H1 (cell line): ENCODE measurements at regions not wholly inside any gene's neighbourhood (a gene's known extent, or its start where the extent isn't known, plus 50 kb on each side); places are given as distances from the start of the nearest gene placed in this dataset.

Experiments
- CTCF ChIA-PET: fragments of 300-600 bp; sonication (Branson Sonifier 250); formaldehyde crosslinking; loops from one replicate; lab custom pipeline; 2021; ENCODE audit not compliant: partially characterized antibody; lab: Charles Lee
- POLR2A ChIA-PET: fragments of 300-600 bp; sonication (Branson Sonifier 250); formaldehyde crosslinking; loops from one replicate; lab custom pipeline; 2021; ENCODE audit warnings: inconsistent platforms; ENCODE audit not compliant: partially characterized antibody; lab: Charles Lee
- DNase-seq, 2 experiments: peaks; one replicate each; pipeline versions ENCODE4 v3.0.0 to v3.0.0-alpha.2; 2010 to 2022; ENCODE audit warnings: low spot score in 2 of 2, low read depth in 1 of 2, mixed read lengths in 1 of 2
- FAIRE-seq: peaks from 2 replicates; lab custom pipeline; 2011; peaks lifted over from hg19 to GRCh38; lab: Jason Lieb, UNC
- H2AFZ ChIP-seq: 2 replicates; pipeline ENCODE4 v1.8.1; 2012; ENCODE audit warnings: low read length, inconsistent platforms
- H2AK5ac ChIP-seq: 2 replicates; pipeline ENCODE4 v1.6.1; 2013; ENCODE audit warnings: low read depth, low read length
- H2BK120ac ChIP-seq: replicated peaks from 2 replicates; pipeline ENCODE3; 2013; ENCODE audit warnings: low read depth, low read length, inconsistent platforms
- H2BK12ac ChIP-seq: 2 replicates; pipeline ENCODE4 v1.6.1; 2013; ENCODE audit warnings: low read depth, low read length
- H2BK15ac ChIP-seq: 2 replicates; pipeline ENCODE4 v1.6.1; 2013; ENCODE audit warnings: low read length
- H2BK20ac ChIP-seq: 2 replicates; pipeline ENCODE4 v1.6.1; 2013; ENCODE audit warnings: low read length
- H2BK5ac ChIP-seq: 2 replicates; pipeline ENCODE4 v1.6.1; 2013; ENCODE audit warnings: low read depth, low read length
- H3K14ac ChIP-seq: 2 replicates; pipeline ENCODE4 v1.6.1; 2013; ENCODE audit warnings: inconsistent platforms; ENCODE audit not compliant: insufficient read length
- H3K18ac ChIP-seq: 2 replicates; pipeline ENCODE4 v1.6.1; 2013; ENCODE audit warnings: low read length; ENCODE audit errors: extremely low read depth
- H3K23ac ChIP-seq: 2 replicates; pipeline ENCODE4 v1.6.1; 2013; ENCODE audit warnings: inconsistent platforms; ENCODE audit not compliant: insufficient read length
- H3K23me2 ChIP-seq: 2 replicates; pipeline ENCODE4 v1.6.1; 2013; ENCODE audit warnings: low read depth, low read length
- H3K27ac ChIP-seq: 2 replicates; pipeline ENCODE4 v1.6.1; 2011; ENCODE audit warnings: low read depth, low read length, inconsistent platforms
- H3K27me3 ChIP-seq, 4 experiments: replicated peaks in 1 of 4; 1 replicate in 1 of 4; 2 replicates in 3 of 4; pipeline versions ENCODE4 v1.6.1 to v1.8.1; 2011 to 2013; ENCODE audit warnings: low read length in 3 of 4, mild to moderate bottlenecking in 3 of 4, inconsistent platforms in 2 of 4, mixed read lengths in 2 of 4, moderate library complexity in 1 of 4; ENCODE audit not compliant: control insufficient read depth in 3 of 4, insufficient read depth in 3 of 4; ENCODE audit errors: extremely low read depth in 1 of 4
- H3K36me3 ChIP-seq, 4 experiments: 2 replicates each; pipeline versions ENCODE4 v1.6.1 to v1.8.1; 2011 to 2013; ENCODE audit warnings: mild to moderate bottlenecking in 4 of 4, low read length in 3 of 4, moderate library complexity in 2 of 4, control low read depth in 1 of 4, inconsistent platforms in 1 of 4; ENCODE audit not compliant: insufficient read depth in 4 of 4, control insufficient read depth in 2 of 4
- H3K4ac ChIP-seq: replicated peaks from 2 replicates; pipeline ENCODE3; 2013; ENCODE audit warnings: low read length, low read depth, mixed read lengths, inconsistent platforms; ENCODE audit not compliant: insufficient read length
- H3K4me1 ChIP-seq, 4 experiments: replicated peaks in 1 of 4; 1 replicate in 1 of 4; 2 replicates in 3 of 4; pipeline versions ENCODE4 v1.6.1 to v1.8.1; 2011 to 2013; ENCODE audit warnings: low read length in 3 of 4, inconsistent platforms in 2 of 4, mixed read lengths in 1 of 4; ENCODE audit not compliant: insufficient read depth in 4 of 4, control insufficient read depth in 3 of 4
- H3K4me2 ChIP-seq, 2 experiments: 2 replicates each; pipeline versions ENCODE4 v1.6.1 to v1.8.1; 2011 to 2013; ENCODE audit warnings: low read depth in 2 of 2, low read length in 2 of 2, control low read depth in 1 of 2, inconsistent platforms in 1 of 2, mild to moderate bottlenecking in 1 of 2; ENCODE audit not compliant: insufficient read depth in 1 of 2
- H3K4me3 ChIP-seq, 4 experiments: fragments of 200-600, 300-600 bp in 1 of 4; sonication (generic), shearing (Covaris generic), sonication (Bioruptor Twin) in 1 of 4; 2 replicates each; pipeline versions ENCODE4 v1.5.1 to v1.8.1; 2011 to 2016; ENCODE audit warnings: low read length in 4 of 4, low read depth in 3 of 4, control low read depth in 2 of 4, inconsistent platforms in 2 of 4, mild to moderate bottlenecking in 2 of 4, mixed read lengths in 1 of 4, moderate library complexity in 1 of 4; ENCODE audit not compliant: insufficient read depth in 2 of 4; ENCODE audit errors: extremely low read depth in 1 of 4
- H3K56ac ChIP-seq: replicated peaks from 2 replicates; pipeline ENCODE3; 2013; ENCODE audit warnings: low read depth, mild to moderate bottlenecking, mixed read lengths, low read length, inconsistent platforms; ENCODE audit not compliant: insufficient read length
- H3K79me1 ChIP-seq: 2 replicates; pipeline ENCODE4 v1.6.1; 2013; ENCODE audit warnings: low read depth, low read length, control low read depth
- H3K79me2 ChIP-seq, 2 experiments: 2 replicates each; pipeline versions ENCODE4 v1.6.1 to v1.8.1; 2012 to 2013; ENCODE audit warnings: low read length in 2 of 2, mild to moderate bottlenecking in 2 of 2, inconsistent platforms in 1 of 2; ENCODE audit not compliant: insufficient read depth in 2 of 2, control insufficient read depth in 1 of 2
- H3K9ac ChIP-seq, 4 experiments: replicated peaks in 1 of 4; 1 replicate in 1 of 4; 2 replicates in 3 of 4; pipeline versions ENCODE4 v1.6.1 to v1.8.1; 2011 to 2013; ENCODE audit warnings: low read depth in 3 of 4, low read length in 3 of 4, control low read depth in 2 of 4, mild to moderate bottlenecking in 2 of 4, moderate library complexity in 2 of 4, inconsistent platforms in 1 of 4; ENCODE audit errors: extremely low read depth in 1 of 4
- H3K9me3 ChIP-seq, 2 experiments: 2 replicates each; pipeline versions ENCODE4 v1.6.1 to v1.8.1; 2012 to 2013; ENCODE audit warnings: mild to moderate bottlenecking in 2 of 2, moderate library complexity in 2 of 2, control low read depth in 1 of 2, inconsistent platforms in 1 of 2, low read depth in 1 of 2, low read length in 1 of 2, mixed read lengths in 1 of 2; ENCODE audit not compliant: insufficient read depth in 2 of 2
- H4K20me1 ChIP-seq, 2 experiments: replicated peaks in 1 of 2; 2 replicates each; pipeline versions ENCODE3 to v1.8.1; 2011 to 2013; ENCODE audit warnings: inconsistent platforms in 2 of 2, low read length in 2 of 2, mild to moderate bottlenecking in 1 of 2; ENCODE audit not compliant: insufficient read depth in 2 of 2, control insufficient read depth in 1 of 2
- H4K5ac ChIP-seq: 2 replicates; pipeline ENCODE4 v1.6.1; 2013; ENCODE audit warnings: low read length, low read depth, mixed read lengths, inconsistent platforms; ENCODE audit not compliant: insufficient read length
- H4K8ac ChIP-seq: 2 replicates; pipeline ENCODE4 v1.8.0; 2013; ENCODE audit warnings: mild to moderate bottlenecking, moderate library complexity, low read length, inconsistent platforms; ENCODE audit not compliant: insufficient read depth; ENCODE audit errors: extremely low read depth
- H4K91ac ChIP-seq: replicated peaks from 2 replicates; pipeline ENCODE3; 2013; ENCODE audit warnings: low read length, mixed read lengths, inconsistent platforms; ENCODE audit not compliant: insufficient read length
- CHD1 ChIP-seq: IDR thresholded peaks from 2 replicates; pipeline ENCODE4 v1.6.1; 2012; ENCODE audit warnings: low read depth, low read length, improper control_type of control experiment
- JUND ChIP-seq: IDR thresholded peaks from 2 replicates; pipeline ENCODE4 v1.6.1; 2011; ENCODE audit warnings: mild to moderate bottlenecking, improper control_type of control experiment, low read length
- RNF2 ChIP-seq: fragments of 200-900, 300-1000 bp; sonication (generic); IDR thresholded peaks from 2 replicates; pipeline ENCODE4 v1.7.1; 2016; ENCODE audit warnings: borderline replicate concordance, low read depth, mild to moderate bottlenecking, antibody characterized with exemption, low read length; ENCODE audit not compliant: poor library complexity, severe bottlenecking; ENCODE audit errors: missing control alignments
- SAP30 ChIP-seq: fragments of 300-600 bp; sonication (generic); IDR thresholded peaks from 2 replicates; pipeline ENCODE4 v1.7.1; 2012; ENCODE audit warnings: low read length, moderate library complexity, mild to moderate bottlenecking, inconsistent platforms; ENCODE audit not compliant: insufficient read depth, insufficient replicate concordance
- TBP ChIP-seq: IDR thresholded peaks from 2 replicates; pipeline ENCODE4 v1.6.1; 2011; ENCODE audit warnings: low read depth, low read length, improper control_type of control experiment
- WGBS, 2 experiments: shearing (Covaris generic) in 1 of 2; methylation state at CpG; one replicate each; pipeline versions ENCODE4 v1.1.6 to v1.1.7; 2013 to 2015; ENCODE audit warnings: low lambda C conversion rate in 2 of 2, mixed read lengths in 2 of 2, inconsistent platforms in 1 of 2, low coverage in 1 of 2, missing lambda C conversion rate in 1 of 2; ENCODE audit not compliant: insufficient replicate concordance in 2 of 2, insufficient coverage in 1 of 2, insufficient read length in 1 of 2; ENCODE audit errors: extremely low coverage in 1 of 2, missing lambda C conversion rate in 1 of 2; 5-methylcytosine and 5-hydroxymethylcytosine counted together

GRCh38 chr11:130693543-130693942, 222.7 kb downstream of the SNX19 start:
- DNase-seq: no peak
- Histone ChIP-seq H3K23me2 (no peaks in the 10 kb centered on the region), H2BK5ac (no peak overlapping the region), H2AK5ac (no peak overlapping the region), H2BK120ac (no peak overlapping the region), H3K4me3 (no peak overlapping the region), H3K9me3 (no peaks in the 10 kb centered on the region), H4K91ac (no peak overlapping the region), H3K23ac (no peak overlapping the region), H2BK20ac (no peak overlapping the region), H3K18ac (no peak overlapping the region), H3K27me3 (no peaks in the 10 kb centered on the region), H3K79me2 (no peaks in the 10 kb centered on the region), H4K8ac (no peak overlapping the region), H4K20me1 (no peaks in the 10 kb centered on the region), H3K14ac (no peak overlapping the region), H3K4me2 (no peak overlapping the region), H2BK15ac (no peak overlapping the region), H3K27ac (no peak overlapping the region), H3K79me1 (no peaks in the 10 kb centered on the region), H3K56ac (no peak overlapping the region), H3K4me1 (no peaks in the 10 kb centered on the region), H4K5ac (no peak overlapping the region), H2BK12ac (no peak overlapping the region), H2AFZ (no peak overlapping the region), H3K9ac (no peak overlapping the region), H3K4ac (no peak overlapping the region), H3K36me3 (no peaks in the 10 kb centered on the region)
- POLR2A ChIA-PET: no interaction called here
- no peak for FAIRE-seq
- CTCF ChIA-PET: interaction anchor here (1.1 kb wide), 1 partner anchor 14 kb away, joined by 3 read pairs; no protein-coding TSS in a partner anchor
- WGBS, 2 experiments: 87% methylated on average over 5 of the region's 5 CpGs; no CpG with 5 or more reads in 1 of the 2 experiments
- TF ChIP-seq CHD1 (no peak), RNF2 (no peak), TBP (no peak), SAP30 (no peak), JUND (no peak)
